Calu3 (cell line): ENCODE measurements at regions not wholly inside any gene's neighbourhood (a gene's known extent, or its start where the extent isn't known, plus 50 kb on each side); places are given as distances from the start of the nearest gene placed in this dataset.

Experiments used
- BruUV-seq: library from RNA; stranded (reverse); fragments of 400-500 nt; replicated peaks from 2 replicates; lab custom pipeline; 2021; lab: Mats Ljungman, UMichigan
- CTCF ChIA-PET: fragments of 300-600 bp; sonication (Branson Sonifier 250); formaldehyde crosslinking; loops from one replicate; lab custom pipeline; 2022; ENCODE audit warnings: antibody characterized with exemption; lab: Charles Lee
- DNase-seq: peaks from one replicate; pipeline ENCODE4 v3.0.0; 2022
- H3K27ac Mint-ChIP-seq: one replicate; pipeline ENCODE4 v1.8.0; 2022; ENCODE audit warnings: mixed read lengths; ENCODE audit not compliant: unreplicated experiment
- H3K27me3 Mint-ChIP-seq: one replicate; pipeline ENCODE4 v1.8.0; 2022; ENCODE audit warnings: mixed read lengths; ENCODE audit not compliant: unreplicated experiment
- H3K36me3 Mint-ChIP-seq: one replicate; pipeline ENCODE4 v1.8.0; 2022; ENCODE audit warnings: mild to moderate bottlenecking, moderate library complexity, mixed read lengths; ENCODE audit not compliant: insufficient read depth, unreplicated experiment
- H3K4me1 Mint-ChIP-seq: one replicate; pipeline ENCODE4 v1.8.0; 2022; ENCODE audit warnings: mild to moderate bottlenecking, low read depth, mixed read lengths; ENCODE audit not compliant: unreplicated experiment
- H3K4me3 Mint-ChIP-seq: one replicate; pipeline ENCODE4 v1.8.0; 2022; ENCODE audit warnings: mild to moderate bottlenecking, low read depth, moderate library complexity, mixed read lengths; ENCODE audit not compliant: unreplicated experiment
- H3K9me3 Mint-ChIP-seq: one replicate; pipeline ENCODE4 v1.8.0; 2022; ENCODE audit warnings: low read depth, mixed read lengths; ENCODE audit not compliant: unreplicated experiment
- CTCF ChIP-seq: fragments of 200-600 bp; IDR thresholded peaks from one replicate; pipeline ENCODE4 v1.8.0; 2022; ENCODE audit warnings: antibody characterized with exemption; ENCODE audit not compliant: unreplicated experiment
- intact Hi-C: fragments of 100-400 bp; cut with micrococcal nuclease; formaldehyde crosslinking; loops from one replicate; pipeline ENCODE4 v1.10.0; 2022; ENCODE audit not compliant: unreplicated experiment

DNA sequence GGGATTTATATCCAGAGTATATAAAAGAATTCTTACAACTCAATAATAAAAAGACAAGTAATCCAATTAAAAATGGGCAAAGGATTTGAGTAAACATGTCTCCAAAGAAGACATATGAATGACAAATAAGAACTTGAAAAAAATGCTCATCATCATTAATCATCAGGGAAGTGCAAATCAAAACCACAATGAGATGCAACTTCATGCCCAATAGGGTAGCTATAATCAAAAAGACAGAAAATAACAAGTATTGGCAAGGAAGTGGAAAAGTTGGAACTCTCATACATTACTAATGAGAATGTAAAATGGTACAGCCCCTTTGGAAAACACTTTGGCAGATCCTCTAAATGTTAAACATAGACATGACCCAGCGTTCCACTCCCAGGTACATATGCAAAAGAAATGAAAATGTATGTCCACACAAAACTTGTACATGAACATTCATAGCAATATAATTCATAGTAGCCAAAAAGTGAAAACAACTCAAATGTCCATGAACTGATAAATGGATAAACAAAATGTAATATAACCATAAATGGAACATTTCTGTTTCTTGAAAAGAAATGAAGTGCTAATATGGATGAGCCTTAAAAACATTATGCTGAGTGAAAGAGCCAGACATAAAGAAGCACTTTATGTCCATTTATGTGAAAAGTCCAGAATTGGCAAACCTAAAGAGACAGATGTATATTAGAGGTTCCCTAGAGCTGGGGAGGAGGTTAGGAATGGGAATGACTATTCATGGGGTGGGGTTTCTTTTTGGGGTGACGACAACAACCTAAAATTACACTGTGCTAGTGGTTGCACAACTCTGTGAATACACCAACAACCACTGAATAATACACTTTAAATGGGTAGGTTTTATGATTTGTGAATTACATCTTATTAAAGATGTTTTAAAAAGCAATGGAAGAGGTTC lies 259.7 kb downstream of the RHOU start:
- CTCF ChIA-PET = interaction anchor here (0.6 kb wide), 2 partner anchors 443 to 782 kb away, joined by 3 to 9 read pairs; no protein-coding TSS in a partner anchor
- no peak overlapping the region for H3K27ac Mint-ChIP-seq
- no peaks in the 10 kb centered on the region for H3K9me3 Mint-ChIP-seq
- H3K36me3 Mint-ChIP-seq = no peaks in the 10 kb centered on the region
- H3K4me1 Mint-ChIP-seq = no peaks in the 10 kb centered on the region
- no peak for TF ChIP-seq CTCF
- no peak for DNase-seq
- BruUV-seq = no TSS peak
- intact Hi-C loops = no loop called here
- H3K27me3 Mint-ChIP-seq = no peaks in the 10 kb centered on the region
- H3K4me3 Mint-ChIP-seq = no peak overlapping the region

DNA sequence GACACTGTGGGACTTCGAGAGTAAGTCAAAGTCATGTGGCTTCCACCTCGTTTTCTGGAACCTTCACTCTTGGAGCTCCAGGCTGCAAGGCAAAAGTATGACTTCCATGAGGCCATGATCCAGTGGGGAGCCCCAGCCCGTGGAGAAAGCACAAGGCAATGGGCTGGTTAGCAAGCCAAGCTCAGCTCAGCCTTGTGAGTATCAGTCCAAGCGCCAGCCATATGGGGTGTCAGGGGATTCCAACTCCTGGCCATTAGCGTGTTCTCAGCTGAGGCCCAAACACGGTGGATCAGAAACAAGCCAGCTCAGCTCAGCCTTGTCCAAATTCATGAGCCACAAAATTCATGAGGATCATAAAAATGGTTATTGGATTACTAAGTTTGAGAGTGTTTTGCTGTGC lies 261.0 kb downstream of the RHOU start:
- Mint-ChIP-seq H3K27me3 (no peaks in the 10 kb centered on the region), H3K9me3 (no peaks in the 10 kb centered on the region), H3K36me3 (no peaks in the 10 kb centered on the region), H3K27ac (no peak overlapping the region), H3K4me1 (no peaks in the 10 kb centered on the region), H3K4me3 (no peak overlapping the region)
- no peak for DNase-seq
- no TSS peak for BruUV-seq
- intact Hi-C loops = no loop called here
- CTCF ChIA-PET = interaction anchor here (0.6 kb wide), 1 partner anchor 448 kb away, joined by 4 read pairs; no protein-coding TSS in a partner anchor
- no peak for TF ChIP-seq CTCF

GRCh38 chr1:228997721-228998144 lies 262.5 kb downstream of the RHOU start:
- no TSS peak for BruUV-seq
- TF ChIP-seq CTCF = no peak

GRCh38 chr1:228998179-228998578 lies 262.9 kb downstream of the RHOU start:
- DNase-seq = no peak
- CTCF ChIA-PET = no interaction called here
- H3K9me3 Mint-ChIP-seq = no peaks in the 10 kb centered on the region
- no peaks in the 10 kb centered on the region for H3K4me1 Mint-ChIP-seq
- no TSS peak for BruUV-seq
- no peaks in the 10 kb centered on the region for H3K27me3 Mint-ChIP-seq
- no peak overlapping the region for H3K27ac Mint-ChIP-seq
- H3K36me3 Mint-ChIP-seq = no peaks in the 10 kb centered on the region
- intact Hi-C loops = no loop called here
- TF ChIP-seq CTCF = no peak
- no peak overlapping the region for H3K4me3 Mint-ChIP-seq

More at GRCh38 chr1:228997721-228998144, 262.5 kb downstream of the RHOU start:
- Mint-ChIP-seq H3K9me3 (no peaks in the 10 kb centered on the region), H3K27me3 (no peaks in the 10 kb centered on the region), H3K4me3 (no peak overlapping the region), H3K36me3 (no peaks in the 10 kb centered on the region), H3K4me1 (no peaks in the 10 kb centered on the region), H3K27ac (no peak overlapping the region)
- CTCF ChIA-PET = no interaction called here
- no peak for DNase-seq
- intact Hi-C loops = no loop called here
